Stimulated activated CD8-positive, alpha-beta memory T cell treated with anti-CD3 and anti-CD28 coated beads, Interleukin-4, amount 100 ng/mL, for 4 hours (primary cell): ENCODE measurements at regions not wholly inside any gene's neighbourhood (a gene's known extent, or its start where the extent isn't known, plus 50 kb on each side); places are given as distances from the start of the nearest gene placed in this dataset.
"Not testable (repeated sequence)": the region's sequence is repeated elsewhere in the genome, so short reads cannot be mapped to it uniquely, and the experiment has no call there.

Experiments
- DNase-seq, 2 donors: peaks; one replicate each; pipeline ENCODE4 v3.0.0-alpha.2; 2020; ENCODE audit warnings: low read depth in 2 of 2, low spot score in 1 of 2

DNA sequence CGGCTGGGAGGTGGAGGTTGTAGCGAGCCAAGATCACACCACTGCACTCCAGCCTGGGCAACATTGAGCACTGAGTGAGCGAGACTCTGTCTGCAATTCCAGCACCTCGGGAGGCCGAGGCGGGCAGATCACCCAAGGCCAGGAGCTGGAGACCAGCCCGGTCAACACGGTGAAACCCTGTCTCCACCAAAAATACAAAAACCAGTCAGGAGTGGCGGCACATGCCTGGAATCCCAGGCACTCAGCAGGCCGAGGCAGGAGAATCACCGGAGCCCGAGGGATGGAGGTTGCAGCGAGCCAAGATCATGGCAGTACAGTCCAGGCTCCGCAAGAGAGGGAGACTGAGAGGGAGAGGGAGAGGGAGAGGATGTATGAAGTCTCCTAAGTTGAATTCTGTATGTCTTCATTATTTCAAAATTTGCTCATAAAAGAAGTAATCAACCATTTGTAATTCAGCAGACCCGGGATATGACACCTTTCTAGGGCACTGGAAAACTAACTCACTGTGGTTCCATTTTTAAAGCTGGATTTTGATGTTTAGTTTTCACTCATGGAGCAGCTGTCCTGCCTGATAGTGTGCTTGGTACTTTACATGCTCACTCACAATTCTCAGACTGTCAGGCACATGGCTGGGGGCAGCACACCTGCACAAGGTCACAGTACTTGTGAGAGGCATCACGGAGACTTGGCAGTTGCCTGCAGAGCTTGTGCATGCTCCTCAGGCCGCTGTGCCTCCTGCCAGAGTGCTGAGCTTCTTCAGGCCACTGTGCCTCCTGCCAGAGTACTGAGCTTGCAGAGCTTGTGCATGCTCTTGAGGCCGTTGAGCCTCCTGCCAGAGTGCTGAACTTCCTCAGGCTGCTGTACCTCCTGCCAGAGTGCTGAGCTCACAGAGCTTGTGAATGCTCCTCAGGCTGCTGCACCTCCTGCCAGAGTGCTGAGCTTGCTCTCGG lies 106.2 kb downstream of the ERMARD start:
- DNase-seq = no peak

DNA sequence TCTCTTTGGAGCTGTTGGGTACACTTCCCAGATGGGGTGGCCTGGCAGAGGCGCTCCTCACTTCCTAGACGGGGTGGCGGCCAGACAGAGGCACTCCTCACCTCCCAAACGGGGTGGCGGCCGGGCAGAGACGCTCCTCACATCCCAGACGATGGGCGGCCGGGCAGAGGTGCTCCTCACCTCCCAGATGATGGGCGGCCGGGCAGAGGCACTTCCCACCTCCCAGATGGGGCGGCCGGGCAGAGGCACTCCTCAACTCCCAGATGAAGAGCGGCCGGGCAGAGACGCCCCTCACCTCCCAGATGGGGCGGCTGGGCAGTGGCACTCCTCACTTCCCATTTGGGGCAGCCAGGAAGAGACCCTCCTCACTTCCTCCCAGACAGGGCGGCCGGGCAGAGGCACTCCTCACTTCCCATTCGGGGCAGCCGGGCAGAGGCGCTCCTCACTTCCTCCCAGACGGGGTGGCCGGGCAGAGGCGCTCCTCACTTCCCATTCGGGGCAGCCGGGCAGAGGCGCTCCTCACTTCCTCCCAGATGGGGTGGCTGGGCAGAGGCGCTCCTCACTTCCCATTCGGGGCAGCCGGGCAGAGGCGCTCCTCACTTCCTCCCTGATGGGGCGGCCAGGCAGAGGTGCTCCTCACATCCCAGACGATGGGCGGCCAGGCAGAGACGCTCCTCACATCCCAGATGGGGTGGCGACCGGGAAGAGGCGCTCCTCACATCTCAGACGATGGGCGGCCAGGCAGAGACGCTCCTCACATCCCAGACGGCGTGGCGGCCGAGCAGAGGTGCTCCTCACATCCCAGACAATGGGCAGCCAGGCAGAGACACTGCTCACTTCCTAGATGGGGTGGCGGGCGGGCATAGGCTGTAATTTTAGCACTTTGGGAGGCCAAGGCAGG lies 105.3 kb downstream of the ERMARD start:
- DNase-seq = not testable (repeated sequence)

DNA sequence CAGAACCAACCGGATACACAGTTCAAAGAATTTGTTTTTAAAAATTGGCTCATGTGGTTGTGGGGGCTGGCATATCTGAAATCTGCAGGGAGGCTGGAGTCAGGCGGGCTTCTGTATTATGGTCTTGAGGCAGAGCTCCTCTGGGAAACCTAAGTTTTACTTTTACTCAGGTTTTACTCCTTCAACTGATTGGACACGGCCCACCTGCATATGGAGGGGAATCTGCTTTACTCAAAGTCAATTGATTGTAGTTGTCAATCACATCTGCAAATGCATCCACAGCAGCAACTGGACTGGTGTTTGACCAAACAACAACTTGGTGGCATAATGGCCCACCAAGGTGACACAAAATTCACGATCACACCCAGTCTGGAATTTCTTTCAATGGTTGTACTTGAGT lies 103.4 kb downstream of the ERMARD start:
- no peak for DNase-seq

DNA sequence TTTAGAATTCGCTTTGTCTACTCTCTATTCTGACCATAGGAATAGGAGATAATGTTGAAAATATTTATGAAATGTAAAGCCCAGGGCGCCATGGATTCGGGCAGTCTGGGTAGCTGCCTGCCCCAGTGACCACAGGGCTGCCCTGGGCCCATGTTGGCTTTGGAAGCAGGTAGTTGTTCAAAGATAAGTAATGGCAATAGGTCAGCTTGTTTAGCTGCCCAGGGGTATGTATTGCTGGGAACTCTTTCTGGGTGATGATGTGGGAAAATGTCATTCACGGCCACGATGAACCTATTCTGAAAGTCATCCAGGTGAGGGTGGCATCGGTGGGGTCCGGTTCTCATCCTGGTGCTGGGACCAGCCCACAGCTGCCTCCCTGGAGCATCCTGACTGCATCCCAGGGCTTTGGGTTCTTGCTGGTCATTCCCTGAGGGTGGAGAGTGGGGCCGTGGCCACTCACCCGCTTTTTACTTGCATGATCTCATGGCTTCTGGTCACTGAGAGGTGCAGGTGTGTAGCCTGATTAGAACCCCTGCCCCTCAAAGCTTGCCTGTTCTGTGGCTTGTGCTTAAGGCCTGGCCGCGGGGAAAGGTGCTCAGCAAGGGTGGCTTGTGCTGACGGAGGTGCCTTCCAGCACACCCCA lies 102.8 kb downstream of the ERMARD start:
- no peak for DNase-seq

DNA sequence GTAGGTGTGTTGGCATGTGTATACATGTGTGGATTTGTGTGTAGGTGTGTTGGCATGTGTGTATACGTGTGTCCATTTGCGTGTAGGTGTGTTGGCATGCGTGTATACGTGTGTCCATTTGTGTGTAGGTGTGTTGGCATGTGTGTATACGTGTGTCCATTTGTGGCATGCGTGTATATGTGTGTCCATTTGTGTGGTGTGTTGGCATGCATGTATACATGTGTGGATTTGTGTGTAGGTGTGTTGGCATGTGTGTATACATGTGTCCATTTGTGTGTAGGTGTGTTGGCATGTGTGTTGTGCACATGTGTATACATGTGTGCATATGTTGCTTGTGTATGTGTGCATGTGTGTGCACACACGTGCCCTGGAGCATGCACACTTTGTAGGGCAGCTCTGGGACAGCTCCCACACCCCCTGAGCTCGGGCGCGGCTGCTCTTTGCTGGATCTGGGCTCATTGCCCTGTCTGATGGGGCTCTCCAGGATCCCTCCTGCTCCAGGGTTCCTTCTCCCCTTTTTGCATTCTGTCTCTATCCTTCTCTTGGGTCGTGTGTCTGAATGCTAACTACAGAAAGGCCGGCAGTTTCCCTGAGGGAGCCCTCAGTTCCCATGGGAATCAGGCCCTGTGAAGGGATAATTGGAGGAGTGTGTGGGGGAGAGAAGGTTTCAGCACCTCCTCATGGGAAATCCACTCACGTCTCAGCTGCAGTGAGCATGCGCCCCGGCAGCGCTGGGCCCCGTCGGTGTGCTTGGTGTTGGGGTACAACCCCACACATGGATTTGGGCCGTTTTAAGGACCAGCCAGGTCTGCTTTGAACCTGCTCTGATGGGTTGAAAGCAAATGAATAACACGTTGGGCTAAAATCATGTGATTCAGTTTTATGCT lies 102.0 kb downstream of the ERMARD start:
- DNase-seq = no peak

DNA sequence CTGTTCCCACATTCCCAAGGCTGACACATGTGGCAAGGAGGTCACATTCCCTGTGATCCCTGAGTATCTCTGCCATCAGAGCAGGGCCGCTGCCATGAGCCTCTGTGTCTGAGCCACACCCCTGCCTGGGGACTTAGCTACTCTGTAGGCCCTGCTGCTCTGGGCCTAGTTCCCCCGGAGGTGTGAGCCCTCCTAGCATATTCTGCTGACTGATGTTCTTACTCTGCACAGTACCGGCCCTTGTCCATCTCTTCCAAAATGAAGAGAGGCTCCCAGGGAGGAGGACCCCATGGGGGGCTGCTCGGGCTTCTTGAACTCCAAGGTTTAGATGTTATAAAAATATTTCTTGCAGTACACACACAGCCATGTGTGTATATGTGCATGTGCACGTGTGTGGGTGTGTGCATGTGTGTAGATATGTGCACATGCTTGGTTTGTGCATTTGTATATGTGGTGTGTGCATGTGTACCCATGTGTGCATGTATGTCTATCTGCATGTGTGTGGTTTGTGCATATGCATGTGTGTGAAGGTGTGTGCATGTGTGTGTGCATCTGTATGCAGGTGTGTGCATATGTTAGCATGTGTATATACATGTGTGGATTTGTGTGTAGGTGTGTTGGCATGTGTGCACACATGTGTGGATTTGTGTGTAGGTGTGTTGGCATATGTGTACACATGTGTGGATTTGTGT lies 101.2 kb downstream of the ERMARD start:
- DNase-seq = no peak

DNA sequence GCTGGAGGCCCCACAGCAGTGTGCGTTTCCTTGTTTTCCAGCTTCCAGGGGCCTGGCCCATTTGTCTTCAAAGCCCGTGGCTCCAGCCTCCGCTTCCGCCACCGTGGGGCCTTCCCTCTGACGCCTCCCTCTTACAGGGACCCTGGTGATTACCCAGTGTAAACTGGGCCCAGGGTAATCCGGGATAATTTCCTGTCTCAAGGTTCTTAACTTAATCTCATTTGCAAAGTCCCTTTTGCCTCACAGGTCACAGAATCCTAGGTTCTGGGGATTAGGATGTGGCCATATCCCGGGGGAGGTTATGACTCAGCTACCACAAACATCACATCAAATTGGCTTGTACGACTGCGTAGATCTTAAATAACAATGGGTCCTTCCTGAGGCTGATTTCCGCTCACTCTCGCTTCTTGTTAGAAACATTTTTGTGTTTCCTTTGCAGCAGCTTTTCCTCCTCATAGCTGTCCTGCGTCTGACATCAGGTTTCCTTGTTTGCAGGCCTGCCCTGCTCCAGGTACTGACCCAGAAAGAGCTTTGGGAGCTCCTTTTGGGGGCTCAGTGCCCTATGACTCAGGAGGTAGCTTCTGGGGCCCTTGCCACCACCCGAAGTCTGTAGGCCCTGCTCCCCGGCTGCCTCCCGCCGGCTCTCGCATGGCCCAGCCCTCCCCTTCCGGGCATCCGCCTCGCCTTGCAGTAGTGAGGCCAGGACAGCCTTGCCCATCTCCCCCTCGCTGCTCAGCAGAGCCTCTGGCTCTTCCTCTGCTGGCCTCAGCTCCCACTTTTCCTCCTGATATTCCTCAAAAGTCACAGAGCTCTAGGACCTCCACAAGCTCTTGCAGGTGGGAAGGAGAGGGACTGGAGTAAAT lies 100.5 kb downstream of the ERMARD start:
- no peak for DNase-seq

DNA sequence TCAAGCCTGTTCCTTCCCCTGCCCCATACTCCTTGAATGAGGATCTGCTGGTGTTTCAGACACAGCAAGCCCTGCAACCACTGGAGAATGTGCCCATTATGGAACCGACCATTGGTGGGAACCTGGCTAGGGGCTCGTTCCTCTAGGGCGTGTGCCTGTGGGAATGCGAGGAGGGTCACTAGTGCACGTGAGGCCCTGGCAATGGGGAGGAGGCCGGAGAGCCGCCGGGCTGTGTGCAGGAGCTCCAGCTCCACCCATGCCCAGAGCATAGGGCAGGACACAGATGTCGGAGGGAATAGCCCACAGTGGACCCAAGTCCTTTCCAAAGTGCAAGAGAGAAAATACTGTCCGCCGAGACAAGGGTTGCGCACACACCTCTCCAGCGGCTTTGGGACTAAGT lies 99.3 kb downstream of the ERMARD start:
- no peak for DNase-seq

DNA sequence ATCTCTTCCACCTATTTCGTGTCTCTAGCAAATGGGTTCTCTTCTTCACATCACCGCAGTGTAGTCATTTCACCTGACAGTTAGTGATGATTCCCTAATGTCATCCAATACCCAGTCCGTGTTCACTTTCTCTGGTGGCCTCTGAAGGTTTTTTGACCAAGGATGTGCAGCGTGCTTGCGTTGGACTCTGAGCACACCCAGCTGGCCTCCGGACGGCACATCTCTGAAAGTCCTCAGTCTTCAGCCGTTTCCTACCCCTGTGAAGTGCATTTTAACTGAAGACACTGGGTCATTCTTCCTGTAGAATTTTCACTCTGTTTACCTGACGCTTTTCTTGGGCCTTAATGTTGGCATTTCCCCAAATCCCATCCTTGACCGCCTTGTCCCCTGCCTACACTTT lies 98.7 kb downstream of the ERMARD start:
- no peak for DNase-seq

DNA sequence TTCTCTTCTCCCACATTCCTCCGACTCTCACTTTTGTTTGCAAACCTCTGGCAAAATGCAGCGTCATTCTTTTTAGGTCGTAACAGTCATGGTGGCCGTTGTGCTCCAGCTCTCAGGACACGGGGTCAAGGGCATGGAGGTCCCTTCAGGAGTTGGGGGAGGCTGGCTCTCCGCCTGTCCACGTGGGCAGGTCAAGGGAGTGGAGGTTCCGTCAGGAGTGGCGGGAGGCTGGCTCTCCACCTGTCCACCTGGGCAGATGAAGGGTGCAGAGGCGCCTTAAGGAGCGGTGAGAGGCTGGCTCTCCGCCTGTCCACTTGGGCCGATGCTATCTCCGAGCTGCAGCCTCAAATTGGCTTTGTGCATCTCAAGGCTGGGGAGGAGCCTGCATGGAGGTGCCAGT lies 98.0 kb downstream of the ERMARD start:
- no peak for DNase-seq

DNA sequence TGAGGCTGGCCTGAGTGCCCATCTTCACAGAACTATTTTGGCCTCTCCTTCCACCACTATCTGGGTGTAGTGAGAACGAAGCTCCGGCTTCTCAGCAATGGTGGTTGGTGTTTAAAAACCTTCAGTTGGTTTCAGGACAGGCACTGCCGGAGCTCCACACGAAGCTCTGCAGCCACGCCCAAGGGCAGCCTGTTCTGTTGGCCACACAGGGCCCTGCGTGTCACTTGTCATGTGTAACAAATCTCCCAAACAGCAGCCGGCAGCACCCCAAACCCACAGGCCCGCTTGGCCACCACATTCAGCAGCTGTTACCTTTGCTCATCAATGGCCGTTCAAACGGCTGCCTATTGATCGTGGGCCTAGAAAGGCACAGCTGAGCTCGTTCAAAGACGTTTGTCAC lies 97.5 kb downstream of the ERMARD start:
- no peak for DNase-seq

DNA sequence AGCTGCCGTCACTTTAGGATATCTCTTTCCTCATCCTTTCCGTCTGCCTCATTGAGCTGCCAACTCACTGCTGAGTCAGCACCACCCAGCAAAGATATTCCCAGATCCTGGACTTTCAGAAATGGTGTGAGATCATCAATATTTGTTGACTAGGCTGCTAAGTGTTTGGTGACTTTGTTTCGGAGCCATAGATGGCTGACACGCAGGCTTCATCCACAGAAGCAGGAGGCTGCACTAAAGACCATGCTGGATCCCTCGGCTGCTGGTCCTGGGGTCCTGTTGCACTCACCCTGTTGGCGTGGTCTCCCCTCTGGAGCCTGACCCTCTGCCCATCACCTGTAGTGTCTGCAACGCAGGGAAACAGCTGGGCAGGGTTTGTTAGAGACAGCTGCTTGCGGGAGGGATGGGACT lies 96.5 kb downstream of the ERMARD start:
- no peak for DNase-seq

DNA sequence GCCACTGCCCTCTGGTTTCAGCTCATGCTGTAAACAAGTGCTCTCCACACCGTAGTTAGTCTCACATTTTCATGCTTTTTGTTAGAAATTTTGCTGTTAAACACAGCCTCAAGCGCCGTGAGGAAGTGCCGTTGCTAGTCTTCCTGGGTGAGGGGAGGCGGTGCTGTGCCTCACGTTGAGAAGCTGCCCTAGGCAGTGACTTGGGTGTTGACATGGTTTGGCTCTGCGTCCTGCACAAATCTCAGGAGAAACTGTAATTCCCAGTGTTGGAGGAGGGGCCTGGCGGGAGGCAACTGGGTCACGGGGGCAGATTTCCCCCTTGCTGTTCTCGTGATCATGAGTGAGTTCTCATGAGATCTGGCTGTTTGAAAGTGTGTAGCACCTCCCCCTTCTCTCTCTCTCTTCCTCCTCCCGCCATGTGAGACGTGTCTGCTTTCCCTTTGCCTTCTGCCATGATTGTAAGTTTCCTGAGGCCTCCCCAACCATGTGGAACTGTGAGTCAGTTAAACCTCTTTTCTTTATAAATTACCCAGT lies 95.8 kb downstream of the ERMARD start:
- DNase-seq = no peak

DNA sequence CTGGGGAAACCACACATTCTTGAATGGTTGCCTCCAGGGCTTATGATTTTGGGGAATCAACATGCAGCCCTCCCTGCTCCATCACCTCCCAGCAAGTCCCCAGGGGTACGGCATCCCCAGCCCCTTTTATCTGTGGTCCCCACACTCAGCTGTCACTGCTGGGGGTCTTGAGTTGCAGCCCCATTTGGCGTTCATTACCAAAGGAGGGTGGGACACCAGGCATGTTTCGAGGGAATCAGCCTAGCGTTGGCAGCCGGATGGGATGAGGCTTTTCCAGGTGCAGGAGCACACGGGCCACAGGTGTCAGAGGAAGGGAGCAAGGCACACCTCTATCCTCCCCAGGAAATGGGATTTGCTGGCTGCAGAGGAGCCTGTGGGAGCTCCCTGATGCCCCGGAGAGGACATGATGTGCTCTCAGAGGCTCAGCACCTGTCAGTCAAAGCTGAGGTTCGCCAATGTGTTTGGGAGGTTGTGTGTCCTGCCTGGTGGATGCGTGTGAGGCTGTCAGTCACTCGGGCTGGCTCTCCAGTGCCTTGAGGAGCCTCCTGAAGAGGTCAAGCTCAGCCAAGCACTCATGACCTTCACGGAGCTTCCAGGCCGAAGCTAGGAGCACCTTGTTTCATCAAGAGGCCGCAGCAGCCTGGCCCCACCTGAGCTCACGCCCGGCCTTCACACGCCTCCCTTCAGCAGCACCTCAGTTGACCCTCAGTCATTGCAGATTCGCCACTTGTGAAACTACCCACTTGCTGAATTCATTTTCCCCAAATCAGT lies 95.0 kb downstream of the ERMARD start:
- DNase-seq = no peak

DNA sequence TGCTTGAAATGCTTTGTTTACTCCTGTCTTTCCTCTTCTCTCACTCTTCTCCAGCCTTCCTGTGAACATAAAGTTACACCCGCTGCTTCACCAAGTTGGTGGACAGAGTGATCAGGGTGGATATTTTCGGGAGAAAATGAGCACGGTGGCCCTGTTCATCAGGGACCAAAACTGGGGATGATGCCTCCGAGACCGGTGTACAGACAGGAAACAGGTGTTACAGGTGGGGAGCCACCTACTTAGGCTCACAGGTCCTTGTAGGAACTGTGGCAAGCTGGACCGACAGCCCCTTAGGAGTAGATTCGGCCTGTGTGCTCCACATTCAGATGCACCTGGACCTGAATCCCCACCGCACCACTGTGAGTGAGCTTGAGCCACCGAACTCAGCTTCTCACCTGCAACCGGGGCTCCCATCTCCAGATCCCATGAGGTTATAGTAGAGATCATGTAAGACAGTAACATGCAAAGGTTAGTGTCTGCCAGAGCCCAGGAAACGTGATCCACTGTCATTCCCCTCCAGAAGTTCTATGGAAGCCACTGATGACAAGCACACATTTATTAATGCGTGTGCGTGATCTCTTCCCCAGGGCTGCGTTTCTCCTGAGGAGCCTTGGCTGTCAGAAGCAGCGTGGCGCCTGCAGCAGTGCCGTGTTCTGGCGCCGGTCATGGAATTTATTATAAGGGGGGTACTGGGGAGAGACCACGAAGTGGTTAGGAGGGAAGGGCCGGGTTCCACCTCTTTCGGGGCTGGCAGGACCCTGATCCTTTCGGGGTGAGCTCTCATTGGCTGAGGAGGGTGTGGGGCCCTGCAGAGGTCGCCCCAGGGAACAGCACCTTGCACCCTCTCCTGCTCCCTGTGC lies 94.2 kb downstream of the ERMARD start:
- no peak for DNase-seq

DNA sequence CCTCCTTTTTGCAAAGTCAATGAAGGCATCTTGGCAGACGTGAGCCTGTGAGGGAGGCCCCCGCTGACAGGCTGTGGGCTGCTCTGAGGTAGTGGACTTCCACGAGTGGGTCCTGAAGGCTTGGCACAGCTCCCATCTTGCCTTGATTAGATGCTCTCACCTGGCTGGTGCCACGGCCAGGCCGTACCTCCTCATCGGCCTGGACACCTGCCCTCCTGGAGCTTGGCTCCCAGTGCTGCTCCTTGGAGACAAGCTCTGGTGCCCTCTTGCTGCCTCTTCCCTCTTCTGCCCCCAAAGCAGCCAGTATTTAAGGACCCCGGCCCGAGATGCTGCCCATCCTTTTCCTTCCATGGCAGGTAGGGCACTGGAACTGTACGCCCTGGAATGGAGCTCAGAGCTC lies 93.5 kb downstream of the ERMARD start:
- DNase-seq = no peak

DNA sequence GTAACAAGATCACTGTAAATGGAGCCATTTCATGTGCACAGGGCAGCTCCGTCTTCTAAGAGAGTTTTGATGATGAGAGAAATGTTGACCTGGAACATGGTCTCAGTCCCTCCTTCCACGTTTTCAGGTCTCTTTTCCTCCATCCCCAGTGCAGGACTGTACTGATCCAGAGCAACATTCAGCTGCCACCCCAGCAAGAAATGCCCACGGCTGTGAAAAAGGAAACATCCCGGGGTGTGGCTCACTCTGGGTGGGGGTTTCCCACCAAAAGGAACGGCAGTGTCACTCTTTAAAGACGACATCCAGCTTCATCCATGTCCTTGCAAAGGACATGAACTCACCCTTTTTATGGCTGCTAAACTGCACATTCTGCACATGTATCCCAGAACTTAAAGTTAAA lies 92.6 kb downstream of the ERMARD start:
- DNase-seq = no peak
